ENCODE measurements at regions not wholly inside any gene's neighbourhood (a gene's known extent, or its start where the extent isn't known, plus 50 kb on each side); places are given as distances from the start of the nearest gene placed in this dataset.

DNA sequence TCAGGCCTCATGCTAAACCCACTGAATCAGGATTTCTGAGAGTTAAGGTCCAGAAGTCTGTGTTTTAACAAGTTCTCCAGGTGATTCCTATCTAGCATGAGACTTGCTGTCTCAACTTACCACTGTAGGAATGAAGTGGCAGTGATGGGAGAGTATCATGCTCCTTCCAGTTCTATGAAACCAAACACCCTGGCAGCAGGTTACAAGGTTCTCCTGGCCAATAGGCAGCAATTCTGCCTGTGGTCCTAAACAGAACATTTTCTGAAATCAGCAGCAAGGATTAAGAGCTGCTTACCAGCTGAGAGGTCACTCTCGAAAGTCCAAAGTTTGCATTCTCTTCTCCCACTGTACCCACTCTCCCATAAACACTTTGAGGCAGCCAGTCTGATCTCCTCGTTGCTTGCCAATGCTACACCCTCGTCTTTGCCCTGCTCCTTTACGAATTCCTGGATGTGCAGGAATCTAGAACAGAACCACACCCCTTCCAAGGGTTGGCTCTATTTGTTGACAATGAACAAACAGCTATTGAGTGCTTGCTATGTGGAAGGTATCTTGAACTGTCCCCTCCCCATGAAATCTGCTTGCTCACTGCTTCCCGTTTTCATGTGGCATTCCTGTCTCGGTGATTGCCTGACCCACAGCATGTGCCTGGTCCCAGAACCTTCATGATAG, 100.5 kb downstream of the TMEM174 start:
- H3K4me1 ChIP-seq (ENCODE audit: low read depth): no peaks in the 10 kb centered on the region

DNA sequence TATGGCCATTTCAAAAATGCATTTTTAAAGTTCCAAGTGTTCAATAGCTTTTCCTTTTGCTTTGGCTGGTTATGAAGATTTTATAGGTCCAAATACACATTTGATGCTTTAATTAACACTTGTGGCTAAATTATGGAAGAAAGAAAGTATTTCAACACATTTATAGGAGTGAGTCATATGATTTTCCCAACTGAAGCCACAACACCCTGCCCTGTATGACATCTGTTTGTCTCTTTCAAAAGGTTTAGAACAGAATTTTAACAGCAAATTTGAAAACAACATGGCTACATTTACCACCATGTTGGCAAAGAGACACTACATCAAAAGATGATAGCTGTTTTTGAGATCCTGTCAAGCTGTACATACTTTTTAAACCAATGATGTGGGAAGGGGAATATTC, 99.4 kb downstream of the TMEM174 start:
- H3K4me1 ChIP-seq (ENCODE audit: low read depth): no peaks in the 10 kb centered on the region
- no peak overlapping the region for H3K4me3 ChIP-seq
- TF ChIP-seq, protein P1, sequence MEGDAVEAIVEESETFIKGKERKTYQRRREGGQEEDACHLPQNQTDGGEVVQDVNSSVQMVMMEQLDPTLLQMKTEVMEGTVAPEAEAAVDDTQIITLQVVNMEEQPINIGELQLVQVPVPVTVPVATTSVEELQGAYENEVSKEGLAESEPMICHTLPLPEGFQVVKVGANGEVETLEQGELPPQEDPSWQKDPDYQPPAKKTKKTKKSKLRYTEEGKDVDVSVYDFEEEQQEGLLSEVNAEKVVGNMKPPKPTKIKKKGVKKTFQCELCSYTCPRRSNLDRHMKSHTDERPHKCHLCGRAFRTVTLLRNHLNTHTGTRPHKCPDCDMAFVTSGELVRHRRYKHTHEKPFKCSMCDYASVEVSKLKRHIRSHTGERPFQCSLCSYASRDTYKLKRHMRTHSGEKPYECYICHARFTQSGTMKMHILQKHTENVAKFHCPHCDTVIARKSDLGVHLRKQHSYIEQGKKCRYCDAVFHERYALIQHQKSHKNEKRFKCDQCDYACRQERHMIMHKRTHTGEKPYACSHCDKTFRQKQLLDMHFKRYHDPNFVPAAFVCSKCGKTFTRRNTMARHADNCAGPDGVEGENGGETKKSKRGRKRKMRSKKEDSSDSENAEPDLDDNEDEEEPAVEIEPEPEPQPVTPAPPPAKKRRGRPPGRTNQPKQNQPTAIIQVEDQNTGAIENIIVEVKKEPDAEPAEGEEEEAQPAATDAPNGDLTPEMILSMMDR (IDR thresholded peaks at IDR 0.05): no peak
- intact Hi-C loops (cut with DNase I, micrococcal nuclease): no loop called here
- H3K9me3 ChIP-seq: no peaks in the 10 kb centered on the region
- ATAC-seq (no peak), DNase-seq (no peak)
- no peaks in the 10 kb centered on the region for H3K36me3 ChIP-seq (ENCODE audit: low read depth)

More for the DNA sequence above, 100.5 kb downstream of the TMEM174 start:
- H3K9me3 ChIP-seq: no peaks in the 10 kb centered on the region
- no peak for DNase-seq
- TF ChIP-seq, protein P1 (IDR thresholded peaks at IDR 0.05): no peak
- no peak for ATAC-seq
- intact Hi-C loops (cut with DNase I, micrococcal nuclease): no loop called here
- H3K4me3 ChIP-seq: no peak overlapping the region
- H3K36me3 ChIP-seq (ENCODE audit: low read depth): no peaks in the 10 kb centered on the region

DNA sequence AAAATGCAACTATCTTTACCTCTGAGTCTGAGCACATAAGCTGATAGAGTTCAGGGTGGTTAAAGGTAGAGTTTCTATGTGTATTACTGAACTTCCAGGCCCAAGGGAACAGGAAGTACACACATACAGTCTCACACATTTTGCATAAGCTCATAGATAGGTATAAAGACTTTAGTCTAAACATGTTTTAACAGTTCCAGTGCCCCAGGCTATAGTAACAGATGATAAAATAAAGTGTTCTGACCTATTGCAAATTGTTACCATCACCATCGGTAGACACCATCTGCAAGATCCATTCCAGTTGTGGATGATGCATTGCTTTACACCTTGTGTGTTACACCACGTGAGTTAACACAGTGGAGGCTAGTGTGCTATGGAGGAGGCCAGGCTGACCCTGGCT, 95.8 kb downstream of the TMEM174 start:
- Histone ChIP-seq H3K36me3 (ENCODE audit: low read depth) (no peaks in the 10 kb centered on the region), H3K9me3 (no peaks in the 10 kb centered on the region), H3K4me3 (no peak overlapping the region), H3K4me1 (ENCODE audit: low read depth) (no peaks in the 10 kb centered on the region)
- ATAC-seq (no peak), DNase-seq (no peak)
- TF ChIP-seq, protein P1 (IDR thresholded peaks at IDR 0.05): no peak
- intact Hi-C loops (cut with DNase I, micrococcal nuclease): no loop called here

DNA sequence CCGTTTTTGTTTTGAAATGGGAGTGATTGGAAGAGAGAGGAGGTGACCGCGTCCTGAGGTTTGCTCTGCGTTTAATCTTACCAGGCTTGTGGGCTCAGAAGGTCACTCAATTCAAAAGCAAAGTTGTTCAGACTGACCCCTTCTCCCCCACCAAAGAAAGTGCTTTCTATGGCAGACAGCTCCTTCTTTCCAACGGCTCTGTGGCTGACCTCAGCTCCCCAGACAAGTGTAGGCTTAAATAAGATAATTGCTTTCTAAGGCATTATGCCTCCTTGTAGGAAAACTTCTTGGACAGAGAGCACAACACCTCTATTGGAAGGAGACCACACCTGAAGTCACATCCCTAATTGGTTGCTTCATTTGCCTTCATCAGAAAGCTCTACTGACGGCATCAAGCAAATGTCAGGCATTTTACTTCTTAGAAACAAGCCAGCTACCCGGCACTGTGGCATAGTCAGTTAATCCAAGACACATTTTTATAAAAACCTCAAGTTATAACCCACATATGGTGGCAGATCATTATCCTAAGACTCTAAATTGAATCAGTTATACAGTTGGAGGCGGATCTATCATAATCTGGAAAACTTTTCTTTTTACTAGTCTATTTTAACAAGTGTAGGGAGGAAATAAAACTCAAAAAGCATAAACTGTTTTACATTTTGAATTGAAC, 94.9 kb downstream of the TMEM174 start:
- Histone ChIP-seq H3K9me3 (no peaks in the 10 kb centered on the region), H3K4me1 (ENCODE audit: low read depth) (no peaks in the 10 kb centered on the region), H3K36me3 (ENCODE audit: low read depth) (no peaks in the 10 kb centered on the region), H3K4me3 (no peak overlapping the region)
- ATAC-seq: no peak
- intact Hi-C loops (cut with DNase I, micrococcal nuclease): no loop called here
- TF ChIP-seq, protein P1 (IDR thresholded peaks at IDR 0.05): no peak
- no peak for DNase-seq

DNA sequence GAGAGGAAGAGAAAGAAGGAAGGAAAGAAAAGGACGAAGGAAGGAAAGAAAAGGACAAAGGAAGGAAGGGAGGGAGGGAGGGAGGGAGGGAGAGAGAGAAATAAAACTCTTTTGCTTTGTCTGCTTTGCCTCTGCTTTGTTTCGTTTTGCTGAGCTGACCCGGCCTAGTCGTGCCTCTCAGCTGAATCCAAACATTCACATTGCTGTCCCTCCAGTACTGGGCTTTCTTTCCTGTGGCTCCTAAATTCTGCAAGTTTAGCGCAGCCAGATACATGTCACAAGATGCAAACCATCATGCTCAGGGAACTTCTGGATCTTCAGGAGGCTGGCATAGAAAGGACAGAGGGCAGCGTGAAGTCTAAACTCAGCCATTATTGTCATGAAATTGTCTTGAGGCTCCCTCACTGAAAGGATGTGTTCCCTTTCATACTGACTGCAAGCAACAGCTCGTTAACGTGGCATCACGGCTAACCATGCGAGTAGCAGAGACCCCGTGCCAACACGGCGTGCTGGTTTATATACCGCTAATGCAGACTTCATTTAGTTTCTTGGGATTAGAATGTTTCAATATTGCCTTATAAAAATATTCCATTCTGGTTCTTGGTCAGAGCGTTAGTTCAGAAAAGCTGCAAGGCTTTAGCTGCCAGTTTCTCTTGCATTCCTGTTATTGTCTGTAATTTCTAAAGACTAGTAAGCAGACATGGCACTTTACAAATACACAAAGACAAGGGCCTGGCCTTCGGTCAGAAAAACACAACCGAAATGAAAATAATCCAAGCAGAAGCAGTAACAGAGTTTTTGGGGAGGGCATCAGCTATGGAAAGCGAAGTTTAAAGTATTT, 94.2 kb downstream of the TMEM174 start:
- Histone ChIP-seq H3K36me3 (ENCODE audit: low read depth) (no peaks in the 10 kb centered on the region), H3K4me1 (ENCODE audit: low read depth) (no peaks in the 10 kb centered on the region), H3K9me3 (no peaks in the 10 kb centered on the region), H3K4me3 (no peak overlapping the region)
- DNase-seq (no peak), ATAC-seq (no peak)
- TF ChIP-seq, protein P1 (IDR thresholded peaks at IDR 0.05): no peak
- intact Hi-C loops (cut with DNase I, micrococcal nuclease): no loop called here
